SU-DHL-6 (cell line): ENCODE measurements at regions not wholly inside any gene's neighbourhood (a gene's known extent, or its start where the extent isn't known, plus 50 kb on each side); places are given as distances from the start of the nearest gene placed in this dataset.

Experiments
- EZH2phosphoT487 ChIP-seq: fragments of 200-600 bp; sonication (generic), shearing (Covaris generic); conservative IDR thresholded peaks from 2 replicates; pipeline ENCODE4 v1.6.1; 2018; ENCODE audit warnings: mild to moderate bottlenecking, antibody characterized with exemption, low read length, moderate library complexity, mixed read lengths
- TF ChIP-seq, protein P1 (sequence below): fragments of 200-600 bp; sonication (generic); IDR thresholded peaks from one replicate; pipeline ENCODE4 v1.5.1; 2017; ENCODE audit warnings: antibody characterized with exemption, mild to moderate bottlenecking, low read length, moderate library complexity; ENCODE audit not compliant: insufficient read depth, poor library complexity, severe bottlenecking

DNA sequence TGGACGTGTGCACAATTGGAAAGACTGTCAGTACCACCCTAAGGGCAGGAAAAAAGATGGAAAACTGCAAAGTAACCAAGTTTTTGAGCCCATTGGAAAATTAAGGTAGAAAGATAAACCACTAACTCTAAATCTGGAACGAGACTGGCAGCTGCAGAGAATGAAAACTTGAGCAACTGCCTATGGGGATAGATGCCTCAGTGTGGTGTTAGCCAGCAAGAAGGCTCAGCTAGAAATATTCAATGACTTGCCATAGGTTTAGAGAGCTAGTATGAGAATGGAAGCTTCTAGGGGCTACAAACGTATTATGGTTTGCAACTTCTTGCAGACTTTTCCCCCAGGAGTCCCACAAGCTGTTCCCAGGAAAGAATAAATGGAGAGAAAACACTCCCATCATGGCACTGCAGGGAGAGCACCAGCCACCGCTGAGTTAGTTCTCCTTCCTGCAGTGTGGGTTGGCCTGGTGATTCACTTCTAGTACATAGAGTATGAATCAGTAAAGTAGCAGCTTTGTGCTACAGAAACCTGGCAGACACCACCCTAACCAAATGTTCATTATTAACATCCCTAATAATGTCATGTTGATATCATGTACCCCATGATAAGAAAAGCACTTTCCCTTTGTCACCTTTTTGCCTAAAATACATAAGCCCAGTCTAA lies 372.4 kb upstream of the VWC2 start:
- TF ChIP-seq, protein P1, sequence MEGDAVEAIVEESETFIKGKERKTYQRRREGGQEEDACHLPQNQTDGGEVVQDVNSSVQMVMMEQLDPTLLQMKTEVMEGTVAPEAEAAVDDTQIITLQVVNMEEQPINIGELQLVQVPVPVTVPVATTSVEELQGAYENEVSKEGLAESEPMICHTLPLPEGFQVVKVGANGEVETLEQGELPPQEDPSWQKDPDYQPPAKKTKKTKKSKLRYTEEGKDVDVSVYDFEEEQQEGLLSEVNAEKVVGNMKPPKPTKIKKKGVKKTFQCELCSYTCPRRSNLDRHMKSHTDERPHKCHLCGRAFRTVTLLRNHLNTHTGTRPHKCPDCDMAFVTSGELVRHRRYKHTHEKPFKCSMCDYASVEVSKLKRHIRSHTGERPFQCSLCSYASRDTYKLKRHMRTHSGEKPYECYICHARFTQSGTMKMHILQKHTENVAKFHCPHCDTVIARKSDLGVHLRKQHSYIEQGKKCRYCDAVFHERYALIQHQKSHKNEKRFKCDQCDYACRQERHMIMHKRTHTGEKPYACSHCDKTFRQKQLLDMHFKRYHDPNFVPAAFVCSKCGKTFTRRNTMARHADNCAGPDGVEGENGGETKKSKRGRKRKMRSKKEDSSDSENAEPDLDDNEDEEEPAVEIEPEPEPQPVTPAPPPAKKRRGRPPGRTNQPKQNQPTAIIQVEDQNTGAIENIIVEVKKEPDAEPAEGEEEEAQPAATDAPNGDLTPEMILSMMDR = no peak
- TF ChIP-seq EZH2phosphoT487 = no peak
